ENCODE measurements at regions not wholly inside any gene's neighbourhood (a gene's known extent, or its start where the extent isn't known, plus 50 kb on each side); places are given as distances from the start of the nearest gene placed in this dataset.
A peak's percentile ranks its signal among the peaks of the same experiment; 100 is the strongest.

DNA sequence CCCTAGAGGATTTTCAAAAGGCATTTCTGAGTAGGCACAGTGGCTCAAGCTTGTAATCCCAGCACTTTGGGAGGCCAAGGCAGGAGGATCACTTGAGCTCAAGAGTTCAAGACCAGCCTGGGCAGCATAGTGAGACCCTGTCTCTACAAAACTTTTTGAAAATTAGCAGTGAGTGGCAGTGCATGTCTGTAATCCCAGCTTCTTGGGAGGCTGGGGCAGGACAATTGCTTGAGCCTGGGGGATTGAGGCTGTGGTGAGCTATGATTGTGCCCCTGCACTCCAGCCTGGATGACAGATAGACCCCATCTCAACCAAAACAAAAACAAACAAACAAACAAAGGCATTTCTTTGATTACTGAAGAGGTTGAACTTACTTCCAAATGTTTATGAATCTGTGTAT lies 201.4 kb downstream of the KIF26A start:
- no peak for DNase-seq (ENCODE audit: low read depth)

DNA sequence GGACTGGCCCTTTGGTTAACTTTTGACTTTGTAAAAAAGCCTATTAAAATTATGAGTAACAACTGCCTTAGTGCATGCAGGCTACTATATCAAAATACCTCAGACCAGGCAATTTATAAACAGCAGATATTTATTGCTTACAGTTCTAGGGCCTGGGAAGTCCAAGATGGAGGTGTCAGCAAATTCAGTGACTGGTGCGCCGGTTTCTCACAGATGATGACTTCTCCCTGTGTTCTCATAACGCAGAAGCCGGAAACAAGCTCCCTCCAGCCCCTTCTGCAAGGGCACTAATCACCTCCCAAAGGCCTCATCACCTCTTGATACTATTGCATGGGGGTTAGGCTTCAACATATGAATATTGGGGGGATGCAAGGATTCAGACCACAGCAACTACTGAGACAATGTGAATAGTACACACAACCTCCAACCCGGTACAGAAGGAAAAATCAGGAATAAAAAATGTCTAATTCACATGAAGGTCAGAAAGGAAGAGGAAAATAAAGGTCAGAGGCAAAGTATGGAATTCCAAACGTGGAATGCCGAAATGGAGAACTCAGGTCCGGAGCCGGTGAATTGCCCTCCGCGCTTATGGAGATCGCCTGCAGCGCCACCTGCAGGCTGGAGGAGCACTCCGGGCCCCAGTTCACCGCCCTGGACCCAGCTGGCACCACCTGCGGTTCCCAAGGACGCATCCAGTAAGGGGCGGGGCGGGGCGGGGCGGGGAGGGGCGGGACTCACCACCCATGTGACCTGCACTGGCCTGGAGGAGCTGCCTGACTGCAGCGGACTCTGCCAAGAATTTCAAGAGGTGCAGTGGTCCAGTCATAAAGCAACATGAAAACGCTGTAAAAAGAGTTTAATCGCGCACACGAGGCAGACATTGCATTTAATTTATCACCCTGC lies 203.4 kb downstream of the KIF26A start:
- peak; percentile 74 for DNase-seq (ENCODE audit: low read depth)

DNA sequence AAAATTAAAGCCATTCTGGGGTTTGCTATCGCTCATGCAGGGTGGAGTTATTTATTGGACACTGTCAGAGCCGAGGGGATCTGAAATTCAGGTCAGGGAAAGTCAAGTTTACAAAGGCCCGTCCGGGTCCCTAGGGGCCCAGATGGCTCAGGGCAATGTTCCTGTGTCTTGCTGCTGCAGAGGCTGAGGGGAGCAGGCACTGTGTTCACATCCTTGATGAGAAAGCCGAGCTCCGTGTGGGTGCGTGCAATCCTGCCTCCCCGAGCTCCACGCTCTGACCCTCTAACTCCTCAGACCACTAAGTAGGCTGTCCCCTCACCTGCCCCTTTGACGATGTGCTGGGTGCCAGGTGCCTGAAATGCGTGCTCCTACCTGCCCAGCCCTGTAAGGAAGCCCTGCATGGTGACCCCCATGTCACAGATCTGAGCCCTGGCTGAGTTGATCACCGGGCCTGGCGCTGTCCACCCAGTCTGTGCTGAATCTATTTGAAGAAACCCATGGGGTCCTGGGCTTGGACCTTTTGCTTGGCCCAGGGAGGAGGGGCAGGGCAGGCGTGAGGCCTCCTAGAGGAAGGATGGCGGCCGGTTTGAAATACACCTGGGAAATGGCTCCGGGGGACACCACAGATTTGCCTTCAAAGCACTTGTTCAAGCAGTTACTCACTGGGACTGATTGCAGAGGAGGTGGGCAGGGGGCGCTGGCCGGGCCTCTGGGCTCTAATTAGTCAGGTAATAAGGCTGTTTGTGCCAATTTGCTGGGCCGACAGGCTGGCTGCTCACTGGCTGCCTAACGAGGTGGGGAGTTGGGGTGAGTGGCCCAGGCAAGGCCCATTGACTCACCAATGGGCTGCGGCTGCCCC lies 204.3 kb downstream of the KIF26A start:
- no peak for DNase-seq (ENCODE audit: low read depth)

DNA sequence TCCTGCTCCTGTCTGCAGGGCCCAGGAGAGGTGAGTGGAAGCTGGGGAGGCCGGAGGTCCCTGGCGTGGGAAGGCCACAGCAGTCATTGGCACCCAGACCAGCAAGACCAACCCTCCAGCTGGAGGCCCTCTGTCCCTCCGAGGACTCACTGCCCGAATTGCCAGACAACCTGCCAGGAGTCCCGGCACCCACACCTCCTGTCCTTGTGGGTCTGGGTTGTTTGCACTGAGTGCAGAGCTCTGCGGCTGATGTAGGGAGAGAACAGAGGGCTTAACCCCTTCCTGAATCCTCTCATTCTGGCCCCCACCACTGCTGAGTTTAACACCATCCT lies 204.9 kb downstream of the KIF26A start:
- DNase-seq (ENCODE audit: low read depth): no peak

DNA sequence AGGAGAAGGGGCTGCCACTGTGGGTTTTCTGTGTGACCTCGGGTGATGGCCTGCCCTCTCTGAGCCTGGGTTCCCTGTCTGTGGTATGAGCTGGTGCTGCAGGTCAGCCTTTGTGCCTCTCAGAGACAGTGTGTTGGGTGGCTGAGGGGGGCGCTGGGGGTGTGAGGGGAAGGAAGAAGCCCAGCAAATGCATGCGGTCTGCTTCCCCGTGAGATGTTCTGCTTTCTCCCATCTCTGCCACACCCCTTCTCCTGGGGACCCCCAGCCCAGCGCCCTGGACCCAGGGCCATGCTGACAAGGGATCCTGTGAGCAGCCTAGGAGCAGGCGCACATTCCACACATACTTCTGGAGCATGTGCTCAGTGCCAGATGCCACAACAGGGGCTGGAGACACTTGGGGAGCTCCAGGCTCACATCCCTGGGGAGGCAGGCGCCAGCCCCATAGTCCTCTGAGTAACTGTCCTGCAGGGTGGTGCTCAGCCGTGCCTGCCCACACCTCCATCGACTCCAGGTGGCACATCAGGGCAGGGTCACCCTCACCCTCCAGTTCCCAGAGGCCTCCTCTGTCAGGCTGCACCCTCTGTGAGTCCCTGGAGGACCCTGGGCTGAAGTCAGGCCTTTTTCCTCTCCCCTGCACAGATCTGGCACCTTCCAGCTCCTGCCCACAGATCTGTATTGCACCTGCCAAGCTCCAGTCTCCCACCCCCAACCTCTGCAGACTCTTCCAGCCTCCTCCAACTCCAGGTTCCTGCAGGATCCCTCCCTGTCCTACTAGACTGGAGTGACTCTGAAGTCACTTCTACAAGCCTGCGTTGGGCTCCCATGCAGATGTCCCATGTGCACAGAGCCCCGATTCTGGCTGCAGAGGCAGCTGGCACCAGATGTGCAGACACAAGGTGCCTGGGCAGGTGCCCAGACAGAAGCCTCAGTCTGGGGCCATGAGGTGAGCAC lies 205.6 kb downstream of the KIF26A start:
- DNase-seq (ENCODE audit: low read depth): no peak

DNA sequence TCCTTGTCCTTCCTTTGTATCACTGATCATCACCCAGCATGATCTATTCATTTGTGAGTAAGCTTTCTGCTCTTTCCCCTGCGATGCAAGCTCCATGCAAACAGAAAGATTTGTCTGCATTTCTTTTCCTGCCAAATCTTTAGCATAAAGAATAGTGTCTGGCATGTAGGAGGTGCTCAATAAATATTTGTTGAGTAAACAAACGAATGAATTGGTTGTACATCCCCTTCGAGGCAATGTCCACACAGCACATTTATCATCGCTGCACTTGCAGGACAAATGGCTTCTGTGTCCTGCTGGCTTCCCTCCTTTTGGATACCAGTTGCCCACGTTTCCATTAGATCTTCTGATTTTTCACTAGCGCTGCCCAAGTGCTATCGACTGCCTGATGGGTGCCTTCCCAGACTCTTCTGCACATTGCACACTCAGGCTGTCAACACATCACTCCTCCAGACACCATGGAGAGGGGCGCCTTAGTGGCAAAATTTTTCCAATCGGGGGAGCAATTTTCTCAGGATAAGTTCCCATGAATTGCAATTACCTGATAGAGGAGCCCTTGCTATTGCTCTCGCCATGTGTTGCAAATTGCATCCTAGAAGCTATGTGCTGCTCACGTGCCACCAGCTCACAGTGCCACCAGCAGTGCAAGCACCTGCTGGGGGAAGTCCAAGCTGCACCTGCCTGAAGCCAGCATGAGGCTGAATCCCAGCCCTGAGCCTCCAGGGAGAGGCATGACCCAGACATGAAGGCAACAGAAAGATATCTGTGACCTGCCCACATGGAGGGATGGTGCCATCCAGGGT lies 206.6 kb downstream of the KIF26A start:
- DNase-seq (ENCODE audit: low read depth): no peak

DNA sequence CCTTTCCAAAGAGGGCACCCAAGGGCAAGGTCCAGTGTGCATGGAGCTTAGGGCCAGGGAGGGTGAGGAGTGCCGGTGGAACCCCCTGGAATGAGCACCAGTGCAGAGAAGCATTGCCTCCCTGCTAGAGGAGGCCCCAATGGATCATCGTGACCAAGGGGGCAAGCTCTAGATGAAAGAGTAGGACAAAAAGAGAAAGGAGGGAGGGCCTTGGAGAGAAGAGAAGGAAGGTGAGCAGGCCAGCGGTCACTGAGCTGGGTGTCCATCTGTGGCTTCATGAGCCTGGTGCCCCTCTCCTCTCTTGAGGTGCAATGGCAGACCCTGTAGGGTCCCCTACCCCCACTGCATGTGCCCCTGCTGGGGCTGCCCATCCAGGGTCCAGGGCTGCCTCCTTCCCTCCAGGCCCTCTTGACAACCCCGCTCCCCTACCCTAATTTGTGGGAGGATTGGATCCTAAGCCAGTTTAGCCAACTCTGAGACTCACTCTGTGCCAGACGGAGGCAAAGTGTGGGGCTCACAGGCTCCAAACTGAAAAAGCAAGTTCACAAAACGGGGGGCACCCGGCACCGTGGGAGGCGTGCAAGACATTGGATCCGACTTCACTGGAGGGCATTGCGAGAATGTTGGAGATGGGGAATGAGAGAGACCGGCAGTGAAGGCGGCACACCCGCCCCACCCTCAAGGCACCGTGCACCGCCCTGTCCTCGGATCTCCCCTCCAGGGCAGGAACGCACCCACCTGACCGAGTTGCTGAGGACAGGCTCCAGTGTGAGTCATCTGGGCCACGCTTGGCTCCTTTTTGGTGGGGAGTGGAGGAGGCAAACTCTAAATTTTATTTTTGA lies 207.5 kb downstream of the KIF26A start:
- DNase-seq (ENCODE audit: low read depth): no peak

DNA sequence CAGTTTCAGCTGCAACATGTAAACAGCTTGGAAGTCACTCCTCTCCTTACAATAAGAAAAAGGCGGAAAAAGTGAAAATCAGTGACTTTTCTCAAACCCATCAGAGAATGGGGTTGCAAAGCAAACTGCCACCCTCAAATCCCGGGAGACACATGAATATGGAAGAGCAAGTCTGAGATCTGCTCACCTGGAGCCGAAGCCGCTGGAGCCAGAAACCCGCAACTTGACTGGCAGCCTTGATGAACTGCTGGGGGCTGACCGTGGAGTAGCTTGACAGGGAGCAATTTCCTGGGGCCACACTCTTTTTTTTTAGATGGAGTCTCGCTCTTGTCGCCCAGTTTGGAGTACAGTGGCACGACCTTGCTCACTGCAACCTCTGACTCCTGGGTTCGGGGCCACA lies 208.2 kb downstream of the KIF26A start:
- DNase-seq (ENCODE audit: low read depth): no peak

DNA sequence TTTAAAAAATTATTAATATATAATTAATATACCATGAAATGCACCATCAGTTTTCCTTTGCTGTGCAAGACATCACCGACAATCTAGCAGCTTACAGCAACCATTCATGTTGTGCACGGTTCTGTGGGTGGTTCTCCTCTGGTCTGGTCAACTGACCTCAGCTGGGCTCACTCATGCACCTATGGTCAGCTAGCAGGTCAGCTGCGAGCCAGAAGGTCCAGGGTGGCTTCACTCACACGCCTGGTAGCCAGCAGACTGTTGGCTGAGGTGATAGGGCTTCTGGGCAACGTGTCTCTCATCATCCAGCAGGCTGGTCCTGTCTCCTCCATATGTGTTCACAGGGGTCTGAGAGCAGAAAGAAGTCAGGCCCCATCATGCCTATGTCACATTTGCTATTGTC lies 210.4 kb downstream of the KIF26A start:
- DNase-seq (ENCODE audit: low read depth): no peak

DNA sequence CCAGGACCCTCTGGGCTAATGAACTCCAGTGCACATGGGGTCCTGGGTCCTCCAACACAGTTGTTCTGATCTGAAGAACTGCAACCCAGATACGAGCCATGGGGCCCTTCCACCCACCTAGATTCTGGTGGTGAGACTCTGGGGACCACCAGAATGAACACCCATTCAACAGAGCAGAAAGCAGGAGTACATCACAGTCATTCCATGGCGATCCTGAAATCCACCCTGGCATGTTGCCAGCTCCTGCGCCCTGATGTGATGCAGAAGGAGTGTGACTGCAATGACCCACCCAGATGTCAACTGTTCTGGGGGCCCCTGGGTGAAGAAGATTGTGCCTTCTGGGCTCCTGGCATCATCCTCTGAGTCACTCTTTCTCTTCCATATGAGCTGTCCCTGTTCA lies 211.6 kb downstream of the KIF26A start:
- no peak for DNase-seq (ENCODE audit: low read depth)

DNA sequence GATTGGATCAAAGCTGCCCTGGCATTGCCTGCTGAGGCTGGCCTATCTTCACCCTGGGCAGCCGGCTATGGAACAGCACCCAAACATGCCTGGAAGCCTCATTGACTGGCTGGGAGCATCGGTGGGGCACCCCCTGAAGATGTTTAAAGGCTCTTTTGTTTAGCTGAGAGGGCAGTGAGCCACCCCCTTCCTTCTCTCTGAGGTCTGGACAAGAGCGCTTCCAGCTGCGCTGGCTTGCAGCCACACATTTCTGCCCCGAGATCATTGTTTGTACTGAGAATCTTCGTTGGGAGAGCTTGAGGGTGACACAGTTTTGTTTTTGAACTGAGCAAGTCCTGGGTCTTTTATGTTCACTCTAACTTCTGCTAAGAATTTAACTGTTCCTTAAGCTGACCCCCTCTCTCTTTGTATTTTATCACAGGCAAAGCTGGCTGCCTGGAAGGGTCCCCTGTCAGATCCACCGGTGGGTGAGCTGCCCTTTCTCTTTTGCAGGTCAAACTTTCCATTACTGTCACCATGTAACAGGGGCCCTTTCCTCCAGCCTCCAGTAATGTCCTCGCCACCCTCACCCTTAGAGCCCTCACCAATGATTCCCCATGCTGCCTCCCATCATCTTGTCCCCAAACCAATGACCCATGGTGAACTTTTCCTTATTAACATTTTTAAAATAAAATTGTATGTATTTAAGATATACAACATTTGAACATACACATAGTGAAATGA lies 212.2 kb downstream of the KIF26A start:
- no peak for DNase-seq (ENCODE audit: low read depth)

DNA sequence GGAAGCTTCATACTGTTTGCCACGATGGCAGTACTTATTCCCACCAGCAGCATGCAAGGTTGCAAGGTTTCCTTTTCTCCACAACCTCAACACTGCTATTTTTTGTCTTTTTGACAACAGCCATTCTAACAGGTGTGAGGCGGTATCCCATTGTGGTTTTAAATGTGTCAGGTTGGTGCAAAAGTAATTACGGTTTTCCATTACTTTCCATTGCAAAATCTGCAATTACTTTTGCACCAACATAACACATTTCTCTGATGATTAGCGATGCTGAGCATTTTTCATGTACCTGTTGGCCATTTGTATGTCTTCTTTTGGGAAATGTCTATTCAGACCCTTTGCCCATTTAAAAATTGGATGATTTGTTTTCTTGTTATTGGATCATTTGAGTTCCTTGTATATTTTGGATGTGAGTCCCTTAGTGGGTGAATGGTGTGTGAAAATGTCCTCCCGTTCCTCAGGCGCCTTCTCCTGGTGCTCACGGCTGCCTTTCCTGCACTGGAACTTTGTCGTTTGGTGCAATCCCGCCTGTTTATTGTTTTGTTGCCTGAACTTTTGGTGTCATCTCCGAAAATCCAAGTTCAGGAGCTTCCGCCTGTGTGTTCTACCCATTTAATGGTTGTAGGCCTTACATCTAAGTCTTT lies 213.6 kb downstream of the KIF26A start:
- no peak for DNase-seq (ENCODE audit: low read depth)

DNA sequence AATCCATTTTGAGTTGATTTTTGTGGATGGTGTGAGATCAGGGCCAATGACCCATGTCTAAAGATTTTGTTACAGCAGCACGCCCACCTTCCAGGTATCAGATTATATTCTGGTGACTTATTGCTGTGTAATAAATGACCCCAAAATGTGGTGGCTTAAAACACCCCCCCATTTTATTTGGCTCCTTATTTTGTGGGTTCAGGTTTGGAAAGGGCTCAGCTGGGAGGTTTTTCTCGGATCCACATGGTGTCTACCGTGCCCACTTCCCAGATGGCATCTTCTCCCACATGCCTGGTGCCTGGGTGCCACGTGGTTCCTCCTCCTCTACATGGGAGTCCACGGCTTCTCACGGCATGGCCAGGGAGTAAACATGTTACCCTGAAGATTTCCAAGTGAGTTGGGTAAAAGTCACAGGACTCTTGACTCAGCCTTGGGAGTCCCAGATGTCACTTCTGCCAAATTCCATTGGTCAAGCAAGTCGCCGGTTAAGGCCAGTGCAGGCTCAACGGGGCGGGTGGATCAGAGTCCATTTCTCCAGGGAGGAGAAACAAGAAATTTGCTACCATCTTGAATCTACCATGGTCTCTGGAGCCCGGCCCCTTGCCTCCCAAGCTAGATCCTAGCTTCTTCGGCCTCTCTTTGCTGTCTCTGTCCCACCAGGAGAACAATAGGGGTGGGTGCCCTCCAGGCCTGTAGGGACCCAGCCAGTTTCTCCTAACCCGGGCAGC lies 214.3 kb downstream of the KIF26A start:
- no peak for DNase-seq (ENCODE audit: low read depth)

DNA sequence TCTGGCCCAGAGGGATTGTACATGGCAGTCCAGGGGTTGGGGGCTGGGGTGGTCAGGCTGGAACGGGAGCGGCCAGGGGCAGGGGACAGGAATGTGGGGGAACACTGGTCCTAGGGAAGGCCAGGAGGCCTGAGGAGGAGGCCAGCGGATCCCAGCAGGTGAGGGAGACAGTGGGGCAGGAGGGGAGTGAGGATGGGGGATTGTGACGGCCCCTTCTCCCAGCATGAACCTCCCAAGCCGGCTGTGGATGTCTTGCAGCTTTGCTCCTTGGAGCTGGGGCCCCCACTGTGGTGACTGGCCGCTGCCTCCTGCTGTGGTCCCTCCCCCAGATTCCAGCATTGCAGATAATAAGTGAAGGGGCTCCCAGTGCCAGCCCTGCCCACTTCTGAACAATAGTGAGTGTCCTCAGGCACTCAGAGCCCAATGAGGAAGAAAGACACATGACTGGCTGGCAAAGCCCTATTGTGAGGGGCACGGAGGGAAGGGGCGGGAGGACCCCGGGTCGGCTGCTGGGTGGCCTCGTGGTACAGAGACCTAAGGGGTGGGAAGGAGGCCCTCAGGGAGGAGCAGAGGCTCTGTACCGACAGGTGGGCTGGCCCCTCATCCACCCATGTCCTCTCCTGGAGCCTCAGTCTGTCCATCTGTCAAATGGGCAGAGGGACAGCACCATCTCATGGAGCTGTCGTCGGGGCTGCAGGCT lies 215.0 kb downstream of the KIF26A start:
- no peak for DNase-seq (ENCODE audit: low read depth)

DNA sequence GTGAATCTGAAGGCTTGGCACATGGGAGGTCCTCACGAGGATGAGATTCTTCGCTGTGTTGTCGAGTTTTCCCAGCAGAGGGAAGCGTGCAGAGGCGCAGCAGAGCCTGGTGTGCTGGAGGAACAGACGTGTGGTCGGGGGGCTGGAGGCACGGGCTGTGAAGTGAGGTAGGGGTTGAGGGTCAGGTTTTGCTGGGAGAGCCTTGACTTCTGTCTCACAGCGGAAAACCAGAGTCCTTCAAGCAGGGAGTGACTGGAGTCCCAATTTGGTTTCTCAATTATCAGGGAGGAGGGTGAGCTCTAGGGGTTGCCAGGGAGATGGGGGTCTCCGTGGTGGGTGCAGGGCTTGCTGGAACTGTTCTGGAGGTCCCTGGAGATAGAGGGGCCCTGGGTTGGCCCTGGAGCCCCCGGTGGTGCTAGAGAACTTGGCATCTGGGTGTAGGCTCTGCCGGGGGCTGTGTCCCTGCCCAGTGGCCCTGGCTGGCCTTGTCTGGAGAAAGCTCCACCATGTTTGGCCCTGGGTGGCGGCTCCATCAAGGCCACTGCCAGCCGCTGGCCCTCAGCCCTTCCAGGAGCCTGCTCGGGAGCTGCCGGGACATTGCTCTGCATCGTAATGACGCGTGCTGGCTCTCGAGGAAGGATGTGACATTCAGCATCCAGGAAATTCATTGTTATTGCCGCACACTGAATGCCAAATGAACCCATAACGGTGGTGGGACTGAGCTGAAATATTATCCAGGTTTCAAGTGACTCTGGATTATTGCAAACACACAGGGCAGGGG lies 215.7 kb downstream of the KIF26A start:
- no peak for DNase-seq (ENCODE audit: low read depth)
